ENCODE measurements at regions not wholly inside any gene's neighbourhood (a gene's known extent, or its start where the extent isn't known, plus 50 kb on each side); places are given as distances from the start of the nearest gene placed in this dataset.

- H3F3A ChIP-seq (ENCODE audit: insufficient read depth, low read length, poor library complexity, severe bottlenecking): no peaks in the 10 kb centered on the region
Measured at GRCh38 chr13:47413112-47413511, 516.3 kb upstream of the HTR2A start.

DNA sequence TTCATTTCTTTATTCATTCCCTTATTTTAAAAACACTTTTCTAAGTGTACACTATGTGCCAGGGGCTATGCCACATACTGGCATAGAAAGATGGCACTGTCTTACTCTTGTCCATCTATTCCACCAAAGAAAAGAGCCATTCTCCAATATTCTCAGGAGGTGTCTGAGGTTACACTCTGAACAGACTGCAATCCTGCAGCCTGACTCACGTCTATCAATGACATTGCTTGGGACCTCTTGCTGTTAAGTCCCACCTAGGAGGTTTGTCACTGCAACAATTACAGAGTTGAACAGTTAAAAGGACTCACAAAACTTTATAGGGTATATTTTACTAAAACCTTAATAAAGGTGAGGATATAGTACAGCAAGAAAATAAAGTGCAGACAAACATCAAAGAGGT is 512.9 kb upstream of the HTR2A start:
- no peak overlapping the region for H3K9ac ChIP-seq (ENCODE audit: low read length)
- no peaks in the 10 kb centered on the region for H3K36me3 ChIP-seq (ENCODE audit: insufficient read depth, low read length)
- H3F3A ChIP-seq (ENCODE audit: insufficient read depth, low read length, poor library complexity, severe bottlenecking): no peaks in the 10 kb centered on the region
- H3K9me3 ChIP-seq (ENCODE audit: low read length): no peaks in the 10 kb centered on the region
- no peak overlapping the region for H2AFZ ChIP-seq (ENCODE audit: low read depth, low read length)
- no peaks in the 10 kb centered on the region for H3K79me2 ChIP-seq (replicated peaks; ENCODE audit: insufficient read depth, low read length)
- no peak overlapping the region for H3K4me3 ChIP-seq (ENCODE audit: low read length)
- H3K27me3 ChIP-seq (ENCODE audit: insufficient read depth, low read depth, low read length): no peaks in the 10 kb centered on the region
- TF ChIP-seq POLR2AphosphoS5 (IDR thresholded peaks at IDR 0.05) (no peak), MXI1 (conservative IDR thresholded peaks at IDR 0.05; ENCODE audit: poor library complexity, severe bottlenecking) (no peak), EZH2 (IDR thresholded peaks at IDR 0.05; ENCODE audit: borderline replicate concordance, insufficient read depth, low read length, poor library complexity, severe bottlenecking) (no peak), TAF1 (IDR thresholded peaks at IDR 0.05; ENCODE audit: low read depth) (no peak)
- TF ChIP-seq, protein P1, sequence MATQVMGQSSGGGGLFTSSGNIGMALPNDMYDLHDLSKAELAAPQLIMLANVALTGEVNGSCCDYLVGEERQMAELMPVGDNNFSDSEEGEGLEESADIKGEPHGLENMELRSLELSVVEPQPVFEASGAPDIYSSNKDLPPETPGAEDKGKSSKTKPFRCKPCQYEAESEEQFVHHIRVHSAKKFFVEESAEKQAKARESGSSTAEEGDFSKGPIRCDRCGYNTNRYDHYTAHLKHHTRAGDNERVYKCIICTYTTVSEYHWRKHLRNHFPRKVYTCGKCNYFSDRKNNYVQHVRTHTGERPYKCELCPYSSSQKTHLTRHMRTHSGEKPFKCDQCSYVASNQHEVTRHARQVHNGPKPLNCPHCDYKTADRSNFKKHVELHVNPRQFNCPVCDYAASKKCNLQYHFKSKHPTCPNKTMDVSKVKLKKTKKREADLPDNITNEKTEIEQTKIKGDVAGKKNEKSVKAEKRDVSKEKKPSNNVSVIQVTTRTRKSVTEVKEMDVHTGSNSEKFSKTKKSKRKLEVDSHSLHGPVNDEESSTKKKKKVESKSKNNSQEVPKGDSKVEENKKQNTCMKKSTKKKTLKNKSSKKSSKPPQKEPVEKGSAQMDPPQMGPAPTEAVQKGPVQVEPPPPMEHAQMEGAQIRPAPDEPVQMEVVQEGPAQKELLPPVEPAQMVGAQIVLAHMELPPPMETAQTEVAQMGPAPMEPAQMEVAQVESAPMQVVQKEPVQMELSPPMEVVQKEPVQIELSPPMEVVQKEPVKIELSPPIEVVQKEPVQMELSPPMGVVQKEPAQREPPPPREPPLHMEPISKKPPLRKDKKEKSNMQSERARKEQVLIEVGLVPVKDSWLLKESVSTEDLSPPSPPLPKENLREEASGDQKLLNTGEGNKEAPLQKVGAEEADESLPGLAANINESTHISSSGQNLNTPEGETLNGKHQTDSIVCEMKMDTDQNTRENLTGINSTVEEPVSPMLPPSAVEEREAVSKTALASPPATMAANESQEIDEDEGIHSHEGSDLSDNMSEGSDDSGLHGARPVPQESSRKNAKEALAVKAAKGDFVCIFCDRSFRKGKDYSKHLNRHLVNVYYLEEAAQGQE (IDR thresholded peaks at IDR 0.05; ENCODE audit: borderline replicate concordance): no peak
- TF ChIP-seq, protein P2, sequence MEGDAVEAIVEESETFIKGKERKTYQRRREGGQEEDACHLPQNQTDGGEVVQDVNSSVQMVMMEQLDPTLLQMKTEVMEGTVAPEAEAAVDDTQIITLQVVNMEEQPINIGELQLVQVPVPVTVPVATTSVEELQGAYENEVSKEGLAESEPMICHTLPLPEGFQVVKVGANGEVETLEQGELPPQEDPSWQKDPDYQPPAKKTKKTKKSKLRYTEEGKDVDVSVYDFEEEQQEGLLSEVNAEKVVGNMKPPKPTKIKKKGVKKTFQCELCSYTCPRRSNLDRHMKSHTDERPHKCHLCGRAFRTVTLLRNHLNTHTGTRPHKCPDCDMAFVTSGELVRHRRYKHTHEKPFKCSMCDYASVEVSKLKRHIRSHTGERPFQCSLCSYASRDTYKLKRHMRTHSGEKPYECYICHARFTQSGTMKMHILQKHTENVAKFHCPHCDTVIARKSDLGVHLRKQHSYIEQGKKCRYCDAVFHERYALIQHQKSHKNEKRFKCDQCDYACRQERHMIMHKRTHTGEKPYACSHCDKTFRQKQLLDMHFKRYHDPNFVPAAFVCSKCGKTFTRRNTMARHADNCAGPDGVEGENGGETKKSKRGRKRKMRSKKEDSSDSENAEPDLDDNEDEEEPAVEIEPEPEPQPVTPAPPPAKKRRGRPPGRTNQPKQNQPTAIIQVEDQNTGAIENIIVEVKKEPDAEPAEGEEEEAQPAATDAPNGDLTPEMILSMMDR (IDR thresholded peaks at IDR 0.05; ENCODE audit: poor library complexity, severe bottlenecking): no peak
- no peaks in the 10 kb centered on the region for H3K9me2 ChIP-seq (ENCODE audit: insufficient read depth, low read length)
- H4K20me1 ChIP-seq (ENCODE audit: insufficient read depth): no peaks in the 10 kb centered on the region
- no peak overlapping the region for H3K27ac ChIP-seq (ENCODE audit: low read length)
- no peak overlapping the region for H3K4me2 ChIP-seq (ENCODE audit: low read length)

More at GRCh38 chr13:47413112-47413511, 516.3 kb upstream of the HTR2A start:
- Histone ChIP-seq H3K27ac (ENCODE audit: low read length) (no peak overlapping the region), H3K36me3 (ENCODE audit: insufficient read depth, low read length) (no peaks in the 10 kb centered on the region), H4K20me1 (ENCODE audit: insufficient read depth) (no peaks in the 10 kb centered on the region), H3K4me2 (ENCODE audit: low read length) (no peak overlapping the region), H3K4me3 (ENCODE audit: low read length) (no peak overlapping the region), H3K9me3 (ENCODE audit: low read length) (no peaks in the 10 kb centered on the region), H2AFZ (ENCODE audit: low read depth, low read length) (no peak overlapping the region), H3K9me2 (ENCODE audit: insufficient read depth, low read length) (no peaks in the 10 kb centered on the region), H3K27me3 (ENCODE audit: insufficient read depth, low read depth, low read length) (no peaks in the 10 kb centered on the region), H3K9ac (ENCODE audit: low read length) (no peak overlapping the region), H3K79me2 (replicated peaks; ENCODE audit: insufficient read depth, low read length) (no peaks in the 10 kb centered on the region)
- TF ChIP-seq POLR2AphosphoS5 (IDR thresholded peaks at IDR 0.05): no peak
- TF ChIP-seq, protein P1 (IDR thresholded peaks at IDR 0.05; ENCODE audit: borderline replicate concordance): no peak
- no peak for TF ChIP-seq TAF1 (IDR thresholded peaks at IDR 0.05; ENCODE audit: low read depth)
- no peak for TF ChIP-seq EP300 (conservative IDR thresholded peaks at IDR 0.05; ENCODE audit: poor library complexity, severe bottlenecking)
- no peak for TF ChIP-seq MXI1 (conservative IDR thresholded peaks at IDR 0.05; ENCODE audit: poor library complexity, severe bottlenecking)
- TF ChIP-seq, protein P2 (IDR thresholded peaks at IDR 0.05; ENCODE audit: poor library complexity, severe bottlenecking): no peak
- no peak for TF ChIP-seq RAD21 (conservative IDR thresholded peaks at IDR 0.05)
- no peak for TF ChIP-seq EZH2 (IDR thresholded peaks at IDR 0.05; ENCODE audit: borderline replicate concordance, insufficient read depth, low read length, poor library complexity, severe bottlenecking)
- no peak for TF ChIP-seq SMC3 (conservative IDR thresholded peaks at IDR 0.05; ENCODE audit: poor library complexity)

All from neural cell (in vitro differentiated cells).